ENCODE measurements at regions not wholly inside any gene's neighbourhood (a gene's known extent, or its start where the extent isn't known, plus 50 kb on each side); places are given as distances from the start of the nearest gene placed in this dataset.

GRCh38 chr3:81426826-81427577 is 334.4 kb downstream of the GBE1 start:
- in situ Hi-C loops (cut with MboI; ENCODE audit: low pct_unique_long_range_greater_than_20kb, low sequenced_read_pairs, unreplicated experiment): no loop called here
- TF ChIP-seq, protein P1, sequence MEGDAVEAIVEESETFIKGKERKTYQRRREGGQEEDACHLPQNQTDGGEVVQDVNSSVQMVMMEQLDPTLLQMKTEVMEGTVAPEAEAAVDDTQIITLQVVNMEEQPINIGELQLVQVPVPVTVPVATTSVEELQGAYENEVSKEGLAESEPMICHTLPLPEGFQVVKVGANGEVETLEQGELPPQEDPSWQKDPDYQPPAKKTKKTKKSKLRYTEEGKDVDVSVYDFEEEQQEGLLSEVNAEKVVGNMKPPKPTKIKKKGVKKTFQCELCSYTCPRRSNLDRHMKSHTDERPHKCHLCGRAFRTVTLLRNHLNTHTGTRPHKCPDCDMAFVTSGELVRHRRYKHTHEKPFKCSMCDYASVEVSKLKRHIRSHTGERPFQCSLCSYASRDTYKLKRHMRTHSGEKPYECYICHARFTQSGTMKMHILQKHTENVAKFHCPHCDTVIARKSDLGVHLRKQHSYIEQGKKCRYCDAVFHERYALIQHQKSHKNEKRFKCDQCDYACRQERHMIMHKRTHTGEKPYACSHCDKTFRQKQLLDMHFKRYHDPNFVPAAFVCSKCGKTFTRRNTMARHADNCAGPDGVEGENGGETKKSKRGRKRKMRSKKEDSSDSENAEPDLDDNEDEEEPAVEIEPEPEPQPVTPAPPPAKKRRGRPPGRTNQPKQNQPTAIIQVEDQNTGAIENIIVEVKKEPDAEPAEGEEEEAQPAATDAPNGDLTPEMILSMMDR (IDR thresholded peaks at IDR 0.05; ENCODE audit: extremely low read depth, insufficient read depth, missing control alignments): no peak
- DNase-seq (ENCODE audit: low spot score): no peak

GRCh38 chr3:81425198-81425868 is 336.1 kb downstream of the GBE1 start:
- TF ChIP-seq, protein P1 (IDR thresholded peaks at IDR 0.05; ENCODE audit: extremely low read depth, insufficient read depth, missing control alignments): no peak
- DNase-seq (ENCODE audit: low spot score): no peak
- in situ Hi-C loops (cut with MboI; ENCODE audit: low pct_unique_long_range_greater_than_20kb, low sequenced_read_pairs, unreplicated experiment): no loop called here

DNA sequence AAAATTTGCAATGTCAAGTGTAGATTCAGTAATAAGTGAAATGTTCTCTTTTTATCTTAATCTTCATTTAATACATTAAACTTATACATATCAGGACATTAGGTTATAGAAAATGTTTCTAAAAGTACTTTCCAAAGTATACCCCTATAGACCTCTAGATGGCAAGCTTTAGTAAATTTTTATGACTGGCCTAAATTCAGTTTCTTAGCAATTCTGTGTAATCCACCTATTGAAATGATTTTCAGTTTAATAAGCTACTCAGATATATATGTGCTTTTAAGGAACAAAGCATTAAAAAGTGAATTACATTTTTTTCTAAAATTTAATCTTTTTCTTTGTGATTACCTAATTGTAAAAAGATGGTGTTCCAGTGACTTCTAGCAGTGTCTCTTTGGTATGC is 342.2 kb downstream of the GBE1 start:
- TF ChIP-seq, protein P1 (IDR thresholded peaks at IDR 0.05; ENCODE audit: extremely low read depth, insufficient read depth, missing control alignments): peak; percentile 38
- in situ Hi-C loops (cut with MboI; ENCODE audit: low pct_unique_long_range_greater_than_20kb, low sequenced_read_pairs, unreplicated experiment): no loop called here
- peak; percentile 19 for DNase-seq (ENCODE audit: low spot score)

DNA sequence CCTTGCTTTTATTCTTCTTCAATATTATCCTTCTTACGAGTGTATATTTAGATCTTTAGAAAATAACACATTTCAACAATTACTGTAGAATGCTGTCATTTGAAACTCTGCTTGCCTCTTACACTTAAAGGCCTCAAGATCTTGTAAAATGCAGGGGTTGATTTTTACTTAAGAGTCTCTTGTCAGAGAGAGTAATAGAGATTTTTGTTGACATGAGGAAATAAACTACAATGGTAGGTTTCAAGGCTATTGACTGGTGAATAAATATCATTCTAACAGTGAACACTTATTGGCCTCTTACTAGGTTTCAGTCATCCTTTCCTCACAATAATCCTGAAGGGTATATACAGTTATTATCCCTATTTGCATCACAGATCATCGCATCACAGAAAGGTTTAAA is 344.6 kb downstream of the GBE1 start:
- TF ChIP-seq, protein P1 (IDR thresholded peaks at IDR 0.05; ENCODE audit: extremely low read depth, insufficient read depth, missing control alignments): no peak
- no peak for DNase-seq (ENCODE audit: low spot score)
- in situ Hi-C loops (cut with MboI; ENCODE audit: low pct_unique_long_range_greater_than_20kb, low sequenced_read_pairs, unreplicated experiment): no loop called here

- in situ Hi-C loops (cut with MboI; ENCODE audit: low pct_unique_long_range_greater_than_20kb, low sequenced_read_pairs, unreplicated experiment): no loop called here
- TF ChIP-seq, protein P1 (IDR thresholded peaks at IDR 0.05; ENCODE audit: extremely low read depth, insufficient read depth, missing control alignments): no peak
- no peak for DNase-seq (ENCODE audit: low spot score)
Observed at GRCh38 chr3:81406318-81406717, 355.1 kb downstream of the GBE1 start.

DNA sequence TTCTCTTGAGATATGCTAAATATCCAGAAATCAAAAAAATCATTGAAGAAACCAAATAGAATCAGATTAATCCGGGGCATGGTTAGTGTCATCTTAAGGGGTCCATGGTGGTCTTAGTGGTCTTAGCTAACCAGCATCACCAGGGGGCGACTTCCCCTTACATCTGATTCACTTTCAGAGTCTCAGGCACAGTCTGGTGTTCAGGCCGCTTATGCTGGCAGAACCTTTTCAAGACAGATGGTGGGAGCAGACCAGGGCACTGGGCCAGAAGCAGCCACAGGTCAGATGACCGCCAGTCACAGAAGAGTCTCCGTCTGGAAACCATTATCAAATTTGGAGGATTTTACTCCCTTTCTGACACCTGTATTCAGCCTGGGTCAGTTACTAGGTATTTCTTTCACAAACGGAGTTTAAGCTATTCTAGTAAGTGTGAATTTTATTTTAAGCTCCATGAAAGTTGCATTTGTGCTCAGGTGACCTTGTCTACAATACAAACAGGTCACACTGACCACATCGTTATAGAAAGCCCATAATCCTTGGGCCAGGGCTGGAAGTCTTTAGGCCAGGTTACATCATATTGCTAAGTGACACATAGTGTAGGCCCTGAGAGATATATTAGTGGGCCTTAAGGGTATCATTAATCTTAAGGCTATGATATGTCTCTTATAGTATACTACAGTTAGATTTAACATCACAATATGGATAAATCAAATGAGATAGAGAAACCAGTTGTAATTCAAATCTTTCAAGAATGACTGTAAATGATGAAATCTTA is 365.5 kb downstream of the GBE1 start:
- in situ Hi-C loops (cut with MboI; ENCODE audit: low pct_unique_long_range_greater_than_20kb, low sequenced_read_pairs, unreplicated experiment): no loop called here
- TF ChIP-seq, protein P1 (IDR thresholded peaks at IDR 0.05; ENCODE audit: extremely low read depth, insufficient read depth, missing control alignments): no peak
- no peak for DNase-seq (ENCODE audit: low spot score)
